NB4 (cell line): ENCODE measurements at regions not wholly inside any gene's neighbourhood (a gene's known extent, or its start where the extent isn't known, plus 50 kb on each side); places are given as distances from the start of the nearest gene placed in this dataset.

ENCODE experiments used
- DNase-seq: peaks from one replicate; pipeline ENCODE4 v3.0.0; 2010; ENCODE audit warnings: low read depth
- H3K4me3 ChIP-seq: one replicate; pipeline ENCODE4 v1.5.1; 2011; ENCODE audit warnings: mild to moderate bottlenecking, low read depth, low read length, moderate library complexity
- MYC ChIP-seq: IDR thresholded peaks from 2 replicates; pipeline ENCODE4 v1.6.1; 2011; ENCODE audit warnings: low read depth, low read length
- POLR2A ChIP-seq: IDR thresholded peaks from 2 replicates; pipeline ENCODE4 v1.6.1; 2011; ENCODE audit warnings: mild to moderate bottlenecking; ENCODE audit not compliant: insufficient read length; ENCODE audit errors: extremely low read depth
- TF ChIP-seq, protein P1 (sequence below): IDR thresholded peaks from one replicate; pipeline ENCODE4 v1.5.1; 2012; ENCODE audit warnings: low read depth, low read length
- TF ChIP-seq, protein P2 (sequence below): IDR thresholded peaks from 2 replicates; pipeline ENCODE4 v1.6.1; 2011; ENCODE audit warnings: low read depth, low read length

DNA sequence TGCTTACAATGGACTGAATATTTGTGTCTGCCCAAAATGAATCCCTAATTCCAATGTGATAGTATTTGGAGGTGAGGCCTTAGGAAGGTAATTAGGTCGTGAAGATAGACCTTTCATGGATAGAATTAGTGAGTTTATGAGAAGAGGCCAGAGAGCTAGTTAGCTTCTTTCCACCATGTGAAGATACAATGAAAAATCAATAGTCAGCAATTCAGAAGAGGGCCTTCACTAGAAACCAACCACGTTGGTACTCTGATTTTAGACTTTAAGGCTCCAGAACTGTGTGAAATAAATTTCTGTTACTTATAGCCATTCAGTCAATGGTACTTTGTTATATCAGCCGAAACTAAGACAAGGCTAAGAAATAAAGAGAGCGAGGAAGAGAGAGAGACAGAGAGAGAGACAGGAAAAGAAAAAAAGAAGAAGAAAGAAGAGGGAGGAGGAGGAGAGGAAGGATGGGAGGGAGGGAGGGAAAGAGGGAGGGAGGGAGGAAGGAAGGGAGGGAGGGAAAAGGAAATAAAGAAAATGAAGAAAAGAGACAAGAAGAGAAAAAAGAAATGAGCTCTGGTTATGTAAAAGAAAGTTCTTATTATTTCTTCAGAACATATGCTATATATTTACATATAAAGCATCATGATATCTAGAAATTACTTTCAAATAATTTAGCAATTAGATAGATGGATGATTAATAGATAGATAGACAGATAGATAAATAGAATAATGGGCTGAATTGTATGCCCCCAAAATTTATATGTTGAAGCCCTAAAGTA is 1725.3 kb downstream of the EFNA5 start:
- TF ChIP-seq, protein P1, sequence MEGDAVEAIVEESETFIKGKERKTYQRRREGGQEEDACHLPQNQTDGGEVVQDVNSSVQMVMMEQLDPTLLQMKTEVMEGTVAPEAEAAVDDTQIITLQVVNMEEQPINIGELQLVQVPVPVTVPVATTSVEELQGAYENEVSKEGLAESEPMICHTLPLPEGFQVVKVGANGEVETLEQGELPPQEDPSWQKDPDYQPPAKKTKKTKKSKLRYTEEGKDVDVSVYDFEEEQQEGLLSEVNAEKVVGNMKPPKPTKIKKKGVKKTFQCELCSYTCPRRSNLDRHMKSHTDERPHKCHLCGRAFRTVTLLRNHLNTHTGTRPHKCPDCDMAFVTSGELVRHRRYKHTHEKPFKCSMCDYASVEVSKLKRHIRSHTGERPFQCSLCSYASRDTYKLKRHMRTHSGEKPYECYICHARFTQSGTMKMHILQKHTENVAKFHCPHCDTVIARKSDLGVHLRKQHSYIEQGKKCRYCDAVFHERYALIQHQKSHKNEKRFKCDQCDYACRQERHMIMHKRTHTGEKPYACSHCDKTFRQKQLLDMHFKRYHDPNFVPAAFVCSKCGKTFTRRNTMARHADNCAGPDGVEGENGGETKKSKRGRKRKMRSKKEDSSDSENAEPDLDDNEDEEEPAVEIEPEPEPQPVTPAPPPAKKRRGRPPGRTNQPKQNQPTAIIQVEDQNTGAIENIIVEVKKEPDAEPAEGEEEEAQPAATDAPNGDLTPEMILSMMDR, result no peak
- no peak for TF ChIP-seq POLR2A
- TF ChIP-seq, protein P2, sequence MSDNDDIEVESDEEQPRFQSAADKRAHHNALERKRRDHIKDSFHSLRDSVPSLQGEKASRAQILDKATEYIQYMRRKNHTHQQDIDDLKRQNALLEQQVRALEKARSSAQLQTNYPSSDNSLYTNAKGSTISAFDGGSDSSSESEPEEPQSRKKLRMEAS, result no peak
- TF ChIP-seq MYC, result no peak
- DNase-seq, result no peak
- no peak overlapping the region for H3K4me3 ChIP-seq

DNA sequence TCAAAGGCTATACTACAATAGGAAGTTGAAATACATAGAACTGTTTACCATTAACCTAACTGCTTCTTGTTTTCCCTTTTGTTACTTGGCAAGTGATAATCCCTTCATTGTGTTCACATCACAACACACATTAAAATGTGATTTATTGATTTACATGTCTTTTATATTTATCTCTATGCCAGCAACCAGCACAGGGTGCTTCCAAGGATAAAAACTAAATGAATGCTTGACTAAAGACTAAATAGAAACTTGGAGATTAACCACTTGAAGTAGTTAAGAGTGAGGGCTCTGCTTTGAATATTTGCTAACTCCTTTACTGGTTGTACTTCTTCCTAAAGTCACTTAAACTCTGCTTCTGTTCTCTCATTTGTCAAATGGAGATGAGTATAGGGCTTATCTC is 1730.6 kb downstream of the EFNA5 start:
- no peak overlapping the region for H3K4me3 ChIP-seq
- TF ChIP-seq POLR2A (no peak), MYC (no peak)
- TF ChIP-seq, protein P2, result no peak
- TF ChIP-seq, protein P1, result no peak
- DNase-seq, result no peak

DNA sequence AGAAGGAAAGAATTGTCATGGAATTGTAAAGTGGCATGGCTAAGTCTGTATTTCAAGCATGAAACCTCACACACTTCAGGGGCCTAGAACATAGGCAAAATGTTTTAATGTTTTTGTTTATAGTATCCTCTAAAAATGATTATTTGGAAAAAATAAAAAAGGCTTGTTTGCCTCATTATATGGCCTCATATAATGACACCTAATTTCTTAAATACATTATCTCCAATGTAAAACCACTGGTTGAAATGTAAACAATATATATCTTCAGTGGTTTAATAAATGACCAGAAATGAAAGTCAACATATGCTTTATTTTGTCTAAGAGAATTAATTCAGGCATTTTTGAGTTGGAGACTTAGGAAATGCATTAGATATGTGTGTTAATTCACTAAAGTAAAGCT is 1736.6 kb downstream of the EFNA5 start:
- H3K4me3 ChIP-seq, result no peak overlapping the region
- TF ChIP-seq POLR2A (no peak), MYC (no peak)
- TF ChIP-seq, protein P1, result no peak
- TF ChIP-seq, protein P2, result no peak
- no peak for DNase-seq

DNA sequence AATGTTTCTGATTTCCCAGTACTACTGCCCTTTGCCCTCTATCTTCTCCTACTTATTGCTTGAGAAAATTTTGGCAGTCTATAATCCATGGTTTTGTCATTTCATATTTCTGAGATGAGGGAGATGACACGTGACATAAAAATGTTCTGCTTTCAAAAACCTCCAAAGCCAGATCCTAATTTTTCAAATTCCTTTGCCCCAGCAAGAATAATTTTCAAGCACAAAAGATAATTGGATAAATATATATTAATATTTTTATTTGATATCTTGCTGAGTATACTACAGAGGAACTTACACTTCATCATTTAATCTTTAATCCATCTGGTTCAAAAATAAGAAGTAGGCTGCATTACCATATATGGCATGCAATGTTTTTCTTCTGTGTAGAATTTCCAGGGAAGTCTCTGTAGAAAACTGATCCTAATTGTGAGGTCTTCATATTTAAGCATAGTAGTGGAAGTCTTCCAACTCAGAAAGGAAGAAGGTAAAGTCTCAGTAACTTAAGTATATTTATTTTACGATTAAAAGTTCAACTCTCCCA is 1738.8 kb downstream of the EFNA5 start:
- H3K4me3 ChIP-seq, result no peak overlapping the region
- DNase-seq, result no peak
- TF ChIP-seq, protein P2, result no peak
- TF ChIP-seq, protein P1, result no peak
- TF ChIP-seq MYC (no peak), POLR2A (no peak)

DNA sequence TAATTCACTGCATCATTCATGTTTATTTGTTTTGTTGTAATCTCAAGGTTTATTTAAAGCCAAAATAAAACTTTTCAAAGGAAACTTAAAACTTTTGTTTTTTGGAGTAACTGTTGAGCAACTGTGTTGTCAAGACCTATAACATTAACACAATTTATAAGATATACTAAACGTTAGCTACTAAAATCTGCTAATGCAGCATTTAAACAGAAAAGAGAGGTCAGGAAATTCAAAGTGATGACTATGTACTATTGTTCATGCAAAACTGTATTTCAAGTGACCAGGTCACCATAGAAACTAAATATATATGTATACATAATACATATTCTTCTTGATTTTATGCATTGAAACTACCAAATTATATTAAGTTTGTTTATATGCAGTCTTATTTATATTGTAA is 1740.9 kb downstream of the EFNA5 start:
- DNase-seq, result no peak
- TF ChIP-seq MYC (no peak), POLR2A (no peak)
- TF ChIP-seq, protein P1, result no peak
- TF ChIP-seq, protein P2, result no peak
- H3K4me3 ChIP-seq, result no peak overlapping the region
